Ishikawa (cell line): ENCODE measurements at regions not wholly inside any gene's neighbourhood (a gene's known extent, or its start where the extent isn't known, plus 50 kb on each side); places are given as distances from the start of the nearest gene placed in this dataset.

ENCODE experiments used
- CEBPB ChIP-seq: IDR thresholded peaks from 2 replicates; pipeline ENCODE4 v1.6.1; 2012
- EGR1 ChIP-seq: IDR thresholded peaks from 2 replicates; pipeline ENCODE4 v1.6.1; 2012
- EP300 ChIP-seq: IDR thresholded peaks from 2 replicates; pipeline ENCODE4 v1.6.1; 2012; ENCODE audit warnings: borderline replicate concordance
- MAX ChIP-seq: IDR thresholded peaks from 2 replicates; pipeline ENCODE4 v1.6.1; 2012
- NFIC ChIP-seq: IDR thresholded peaks from 2 replicates; pipeline ENCODE4 v1.6.1; 2012
- YY1 ChIP-seq: IDR thresholded peaks from 2 replicates; pipeline ENCODE4 v1.6.1; 2012; ENCODE audit warnings: low read depth

DNA sequence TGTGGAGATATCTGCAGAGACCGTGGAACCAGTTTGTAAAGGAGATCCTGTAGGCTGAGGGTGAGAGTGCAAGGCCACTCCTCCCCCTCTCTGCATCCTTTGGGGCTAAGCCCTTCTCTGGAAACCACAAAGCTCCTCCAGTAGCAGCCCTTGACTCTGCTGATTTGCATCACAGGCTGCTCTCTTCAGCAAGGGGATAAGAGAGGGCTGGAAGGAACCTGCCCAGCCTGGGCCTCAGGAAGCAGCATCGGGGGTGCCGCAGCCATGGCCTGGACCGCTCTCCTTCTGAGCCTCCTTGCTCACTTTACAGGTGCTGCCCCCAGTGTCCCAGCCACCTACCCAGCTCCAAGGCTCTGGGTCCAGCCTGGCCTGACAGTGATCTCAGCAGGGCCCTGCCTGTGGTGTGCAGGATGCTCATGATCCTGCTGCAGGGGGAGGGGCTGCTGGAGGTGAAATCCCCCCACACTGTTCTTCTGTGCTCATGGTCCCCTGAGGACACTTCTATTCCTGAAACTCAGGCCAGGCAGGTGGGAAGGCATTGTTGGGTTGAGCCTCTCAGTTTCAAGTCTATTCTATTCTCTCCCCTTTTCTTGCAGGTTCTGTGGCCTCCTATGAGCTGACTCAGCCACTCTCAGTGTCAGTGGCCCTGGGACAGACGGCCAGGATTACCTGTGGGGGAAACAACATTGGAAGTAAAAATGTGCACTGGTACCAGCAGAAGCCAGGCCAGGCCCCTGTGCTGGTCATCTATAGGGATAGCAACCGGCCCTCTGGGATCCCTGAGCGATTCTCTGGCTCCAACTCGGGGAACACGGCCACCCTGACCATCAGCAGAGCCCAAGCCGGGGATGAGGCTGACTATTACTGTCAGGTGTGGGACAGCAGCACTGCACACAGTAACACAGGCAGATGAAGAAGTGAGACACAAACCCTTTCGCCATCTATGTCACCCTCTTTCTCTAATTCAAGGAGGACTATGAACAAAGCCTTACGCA, 68.5 kb upstream of the IGLL5 start:
- TF ChIP-seq EGR1 (no peak), MAX (no peak), YY1 (no peak), CEBPB (no peak), NFIC (no peak), EP300 (no peak)
